H9 (cell line): ENCODE measurements at regions not wholly inside any gene's neighbourhood (a gene's known extent, or its start where the extent isn't known, plus 50 kb on each side); places are given as distances from the start of the nearest gene placed in this dataset.

Experiments
- DNase-seq: peaks from one replicate; pipeline ENCODE4 v3.0.0-alpha.2; 2017
- H2AFZ ChIP-seq: one replicate; pipeline ENCODE4 v1.6.1; 2013; ENCODE audit warnings: mild to moderate bottlenecking, low read length, control low read depth, moderate library complexity
- H2AK5ac ChIP-seq: 2 replicates; pipeline ENCODE4 v1.6.1; 2013; ENCODE audit warnings: low read length, control low read depth, mixed read lengths; ENCODE audit not compliant: insufficient read length
- H2BK120ac ChIP-seq: one replicate; pipeline ENCODE4 v1.6.1; 2013; ENCODE audit warnings: low read depth, mild to moderate bottlenecking, low read length, control low read depth, inconsistent platforms; ENCODE audit not compliant: poor library complexity, severe bottlenecking
- H2BK12ac ChIP-seq: 2 replicates; pipeline ENCODE4 v1.6.1; 2013; ENCODE audit warnings: low read length, control low read depth, mixed read lengths, low read depth; ENCODE audit not compliant: insufficient read length
- H2BK15ac ChIP-seq: 2 replicates; pipeline ENCODE4 v1.6.1; 2013; ENCODE audit warnings: low read depth, low read length, control low read depth
- H2BK20ac ChIP-seq: one replicate; pipeline ENCODE4 v1.6.1; 2013; ENCODE audit warnings: low read depth, mild to moderate bottlenecking, low read length, control low read depth, inconsistent platforms; ENCODE audit not compliant: poor library complexity, severe bottlenecking
- H2BK5ac ChIP-seq: 2 replicates; pipeline ENCODE4 v1.6.1; 2013; ENCODE audit warnings: low read length, control low read depth, mixed read lengths; ENCODE audit not compliant: insufficient read length
- H3K14ac ChIP-seq: 2 replicates; pipeline ENCODE4 v1.6.1; 2013; ENCODE audit warnings: low read length, control low read depth; ENCODE audit not compliant: insufficient read depth
- H3K18ac ChIP-seq: 2 replicates; pipeline ENCODE4 v1.6.1; 2013; ENCODE audit warnings: low read depth, mild to moderate bottlenecking, mixed read lengths, low read length, control low read depth; ENCODE audit not compliant: insufficient read length
- H3K23ac ChIP-seq: 2 replicates; pipeline ENCODE4 v1.6.1; 2013; ENCODE audit warnings: low read length, control low read depth, mixed read lengths, low read depth; ENCODE audit not compliant: insufficient read length
- H3K23me2 ChIP-seq: 2 replicates; pipeline ENCODE4 v1.6.1; 2013; ENCODE audit warnings: low read depth, mild to moderate bottlenecking, mixed read lengths, low read length, control low read depth; ENCODE audit not compliant: insufficient read length, poor library complexity, severe bottlenecking
- H3K27ac ChIP-seq: 2 replicates; pipeline ENCODE4 v1.5.1; 2013; ENCODE audit warnings: low read length, control low read depth, mixed read lengths, low read depth; ENCODE audit not compliant: insufficient read length
- H3K27me3 ChIP-seq: 2 replicates; pipeline ENCODE4 v1.6.1; 2013; ENCODE audit warnings: low read length, control low read depth, inconsistent platforms; ENCODE audit not compliant: insufficient read depth
- H3K4ac ChIP-seq: 2 replicates; pipeline ENCODE4 v1.6.1; 2013; ENCODE audit warnings: low read depth, mild to moderate bottlenecking, control low read depth, inconsistent platforms, low read length, moderate library complexity
- H3K4me1 ChIP-seq: 2 replicates; pipeline ENCODE4 v1.6.1; 2013; ENCODE audit warnings: low read length, control low read depth, inconsistent platforms; ENCODE audit not compliant: insufficient read depth
- H3K4me2 ChIP-seq: 2 replicates; pipeline ENCODE4 v1.6.1; 2013; ENCODE audit warnings: low read length, control low read depth, mixed read lengths; ENCODE audit not compliant: insufficient read length, insufficient read depth
- H3K56ac ChIP-seq: 2 replicates; pipeline ENCODE4 v1.6.1; 2013; ENCODE audit warnings: low read depth, mild to moderate bottlenecking, mixed read lengths, low read length, control low read depth; ENCODE audit not compliant: insufficient read length
- H3K79me1 ChIP-seq: 2 replicates; pipeline ENCODE4 v1.6.1; 2013; ENCODE audit warnings: low read depth, mild to moderate bottlenecking, moderate library complexity, low read length, control low read depth, inconsistent platforms; ENCODE audit not compliant: insufficient read depth, poor library complexity, severe bottlenecking
- H3K79me2 ChIP-seq: 2 replicates; pipeline ENCODE4 v1.6.1; 2013; ENCODE audit warnings: low read length, control low read depth, inconsistent platforms; ENCODE audit not compliant: insufficient read depth
- H3K9ac ChIP-seq: 2 replicates; pipeline ENCODE4 v1.6.1; 2013; ENCODE audit warnings: low read length, control low read depth, mixed read lengths; ENCODE audit not compliant: insufficient read length; ENCODE audit errors: extremely low read depth
- H3K9me3 ChIP-seq: one replicate; pipeline ENCODE4 v1.6.1; 2013; ENCODE audit warnings: low read depth, low read length, inconsistent platforms; ENCODE audit not compliant: control insufficient read depth
- H3T11ph ChIP-seq: one replicate; pipeline ENCODE4 v1.6.1; 2013; ENCODE audit warnings: mild to moderate bottlenecking, low read length, control low read depth, inconsistent platforms
- H4K20me1 ChIP-seq: one replicate; pipeline ENCODE4 v1.6.1; 2013; ENCODE audit not compliant: control insufficient read depth, insufficient read length, insufficient read depth
- H4K5ac ChIP-seq: 2 replicates; pipeline ENCODE4 v1.6.1; 2013; ENCODE audit warnings: low read depth, mild to moderate bottlenecking, mixed read lengths, low read length, control low read depth; ENCODE audit not compliant: insufficient read length
- H4K8ac ChIP-seq: replicated peaks from 2 replicates; pipeline ENCODE4 v1.6.1; 2013; ENCODE audit warnings: low read length, control low read depth, mixed read lengths, low read depth; ENCODE audit not compliant: insufficient read length
- H4K91ac ChIP-seq: 2 replicates; pipeline ENCODE4 v1.6.1; 2013; ENCODE audit warnings: low read depth, mild to moderate bottlenecking, moderate library complexity, mixed read lengths, low read length, control low read depth; ENCODE audit not compliant: insufficient read length
- H3K27ac Mint-ChIP-seq, 3 experiments: 2 replicates in 2 of 3; 3 replicates in 1 of 3; pipeline ENCODE4 v1.8.0; 2020 to 2021; ENCODE audit warnings: mixed read lengths in 3 of 3, mild to moderate bottlenecking in 1 of 3, moderate library complexity in 1 of 3
- H3K27me3 Mint-ChIP-seq: 2 replicates; pipeline ENCODE4 v1.8.0; 2021; ENCODE audit warnings: low read depth, mild to moderate bottlenecking, moderate library complexity, mixed read lengths
- H3K36me3 Mint-ChIP-seq, 3 experiments: 2 replicates in 2 of 3; 3 replicates in 1 of 3; pipeline ENCODE4 v1.8.0; 2020 to 2021; ENCODE audit warnings: low read depth in 3 of 3, mixed read lengths in 3 of 3; ENCODE audit not compliant: insufficient read depth in 1 of 3
- H3K4me1 Mint-ChIP-seq, 2 experiments: 2 replicates each; pipeline ENCODE4 v1.8.0; 2020; ENCODE audit warnings: mixed read lengths in 2 of 2
- H3K4me3 Mint-ChIP-seq, 2 experiments: 2 replicates in 1 of 2; 3 replicates in 1 of 2; pipeline ENCODE4 v1.8.0; 2020 to 2021; ENCODE audit warnings: mild to moderate bottlenecking in 2 of 2, mixed read lengths in 2 of 2, moderate library complexity in 1 of 2
- H3K9me3 Mint-ChIP-seq, 2 experiments: 2 replicates in 1 of 2; 3 replicates in 1 of 2; pipeline ENCODE4 v1.8.0; 2020; ENCODE audit warnings: mild to moderate bottlenecking in 2 of 2, mixed read lengths in 2 of 2, moderate library complexity in 1 of 2
- CTCF ChIP-seq: fragments of 200-600 bp; sonication (generic); conservative IDR thresholded peaks from 3 replicates; pipeline ENCODE4 v1.8.0; 2021; ENCODE audit warnings: antibody characterized with exemption, mild to moderate bottlenecking
- WGBS: extraction: QIAGEN DNeasy Blood & Tissue Kit; methylation state at CpG from one replicate; pipeline ENCODE4 v1.1.7; 2013; ENCODE audit warnings: missing lambda C conversion rate, low lambda C conversion rate, mixed read lengths; ENCODE audit not compliant: insufficient read length; ENCODE audit errors: extremely low coverage; 5-methylcytosine and 5-hydroxymethylcytosine counted together

- Histone ChIP-seq H2BK12ac (no peak overlapping the region), H2BK20ac (no peak overlapping the region), H2BK120ac (no peak overlapping the region), H4K91ac (no peak overlapping the region), H3K23me2 (no peaks in the 10 kb centered on the region), H2BK5ac (no peak overlapping the region), H3K4me1 (no peaks in the 10 kb centered on the region), H3T11ph (no peak overlapping the region), H3K79me1 (no peaks in the 10 kb centered on the region), H3K9ac (no peak overlapping the region), H3K79me2 (no peaks in the 10 kb centered on the region), H2AK5ac (no peak overlapping the region), H3K4ac (no peak overlapping the region), H3K4me2 (no peak overlapping the region), H4K5ac (no peak overlapping the region), H3K23ac (no peak overlapping the region), H3K14ac (no peak overlapping the region), H3K9me3 (no peaks in the 10 kb centered on the region), H3K27ac (no peak overlapping the region), H2AFZ (no peak overlapping the region), H3K18ac (no peak overlapping the region), H3K27me3 (no peaks in the 10 kb centered on the region), H4K8ac (no peak overlapping the region), H2BK15ac (no peak overlapping the region), H3K56ac (no peak overlapping the region), H4K20me1 (no peaks in the 10 kb centered on the region)
- Mint-ChIP-seq H3K27me3 (no peaks in the 10 kb centered on the region), H3K4me3 (no peak overlapping the region), H3K4me1 (peaks cover 0 to 4% of the 10 kb centered on the region in 2 experiments; a peak in 2 of 4 replicates), H3K27ac (no peak overlapping the region), H3K36me3 (no peaks in the 10 kb centered on the region; a peak in 1 of 7 replicates), H3K9me3 (no peaks in the 10 kb centered on the region)
- TF ChIP-seq CTCF = no peak
- 100% methylated on average over 1 of the region's 1 CpG for WGBS
- DNase-seq = no peak
Measured at GRCh38 chr18:39454866-39455265, 1889.3 kb upstream of the CELF4 start.
